ENCODE measurements at regions not wholly inside any gene's neighbourhood (a gene's known extent, or its start where the extent isn't known, plus 50 kb on each side); places are given as distances from the start of the nearest gene placed in this dataset.
"Not testable (repeated sequence)": the region's sequence is repeated elsewhere in the genome, so short reads cannot be mapped to it uniquely, and the experiment has no call there.

DNA sequence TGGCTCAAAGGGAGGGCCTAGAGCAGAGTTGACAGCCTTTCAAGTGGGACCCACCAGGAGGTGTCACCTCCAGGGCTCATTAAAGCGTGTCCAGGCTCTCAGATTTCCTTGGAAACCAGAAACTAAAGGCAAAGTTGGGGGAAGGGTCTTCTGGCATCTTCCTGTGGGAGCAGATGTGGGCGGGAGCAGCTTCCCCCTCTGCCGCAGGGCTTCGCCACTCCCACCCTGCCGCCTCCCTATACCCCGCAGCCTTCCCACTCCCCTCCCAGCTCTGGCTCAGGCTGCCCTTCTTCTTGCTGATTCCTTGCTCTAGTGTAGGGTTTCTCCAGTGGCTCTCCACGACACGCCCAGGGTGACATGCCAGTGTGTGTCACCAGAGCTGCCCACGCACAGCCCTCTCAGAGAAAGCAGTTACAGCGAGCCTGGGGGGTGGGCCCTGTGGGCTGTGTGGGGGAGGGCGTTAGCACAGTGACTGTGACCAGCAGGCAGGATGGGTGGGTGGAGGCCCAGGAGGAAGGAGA lies 91.6 kb upstream of the LRPAP1 start:
- not testable (repeated sequence) for TF ChIP-seq ZNF302 (CRISPR knock-in tag; IDR thresholded peaks at IDR 0.05); POLR2A (IDR thresholded peaks at IDR 0.05; ENCODE audit: low read length); MAZ (IDR thresholded peaks at IDR 0.05; ENCODE audit: borderline replicate concordance, low read depth, low read length); CBX2 (IDR thresholded peaks at IDR 0.05; ENCODE audit: borderline replicate concordance, low read depth); EP300 (IDR thresholded peaks at IDR 0.05); POLR2AphosphoS2 (conservative IDR thresholded peaks at IDR 0.05; ENCODE audit: low read length); ZSCAN20 (CRISPR knock-in tag; IDR thresholded peaks at IDR 0.05); HDAC2 (IDR thresholded peaks at IDR 0.05)
- TF ChIP-seq, protein P1, sequence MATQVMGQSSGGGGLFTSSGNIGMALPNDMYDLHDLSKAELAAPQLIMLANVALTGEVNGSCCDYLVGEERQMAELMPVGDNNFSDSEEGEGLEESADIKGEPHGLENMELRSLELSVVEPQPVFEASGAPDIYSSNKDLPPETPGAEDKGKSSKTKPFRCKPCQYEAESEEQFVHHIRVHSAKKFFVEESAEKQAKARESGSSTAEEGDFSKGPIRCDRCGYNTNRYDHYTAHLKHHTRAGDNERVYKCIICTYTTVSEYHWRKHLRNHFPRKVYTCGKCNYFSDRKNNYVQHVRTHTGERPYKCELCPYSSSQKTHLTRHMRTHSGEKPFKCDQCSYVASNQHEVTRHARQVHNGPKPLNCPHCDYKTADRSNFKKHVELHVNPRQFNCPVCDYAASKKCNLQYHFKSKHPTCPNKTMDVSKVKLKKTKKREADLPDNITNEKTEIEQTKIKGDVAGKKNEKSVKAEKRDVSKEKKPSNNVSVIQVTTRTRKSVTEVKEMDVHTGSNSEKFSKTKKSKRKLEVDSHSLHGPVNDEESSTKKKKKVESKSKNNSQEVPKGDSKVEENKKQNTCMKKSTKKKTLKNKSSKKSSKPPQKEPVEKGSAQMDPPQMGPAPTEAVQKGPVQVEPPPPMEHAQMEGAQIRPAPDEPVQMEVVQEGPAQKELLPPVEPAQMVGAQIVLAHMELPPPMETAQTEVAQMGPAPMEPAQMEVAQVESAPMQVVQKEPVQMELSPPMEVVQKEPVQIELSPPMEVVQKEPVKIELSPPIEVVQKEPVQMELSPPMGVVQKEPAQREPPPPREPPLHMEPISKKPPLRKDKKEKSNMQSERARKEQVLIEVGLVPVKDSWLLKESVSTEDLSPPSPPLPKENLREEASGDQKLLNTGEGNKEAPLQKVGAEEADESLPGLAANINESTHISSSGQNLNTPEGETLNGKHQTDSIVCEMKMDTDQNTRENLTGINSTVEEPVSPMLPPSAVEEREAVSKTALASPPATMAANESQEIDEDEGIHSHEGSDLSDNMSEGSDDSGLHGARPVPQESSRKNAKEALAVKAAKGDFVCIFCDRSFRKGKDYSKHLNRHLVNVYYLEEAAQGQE (IDR thresholded peaks at IDR 0.05), result not testable (repeated sequence)
- TF ChIP-seq, protein P2, sequence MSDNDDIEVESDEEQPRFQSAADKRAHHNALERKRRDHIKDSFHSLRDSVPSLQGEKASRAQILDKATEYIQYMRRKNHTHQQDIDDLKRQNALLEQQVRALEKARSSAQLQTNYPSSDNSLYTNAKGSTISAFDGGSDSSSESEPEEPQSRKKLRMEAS (IDR thresholded peaks at IDR 0.05), result not testable (repeated sequence)
- TF ChIP-seq, protein P3, sequence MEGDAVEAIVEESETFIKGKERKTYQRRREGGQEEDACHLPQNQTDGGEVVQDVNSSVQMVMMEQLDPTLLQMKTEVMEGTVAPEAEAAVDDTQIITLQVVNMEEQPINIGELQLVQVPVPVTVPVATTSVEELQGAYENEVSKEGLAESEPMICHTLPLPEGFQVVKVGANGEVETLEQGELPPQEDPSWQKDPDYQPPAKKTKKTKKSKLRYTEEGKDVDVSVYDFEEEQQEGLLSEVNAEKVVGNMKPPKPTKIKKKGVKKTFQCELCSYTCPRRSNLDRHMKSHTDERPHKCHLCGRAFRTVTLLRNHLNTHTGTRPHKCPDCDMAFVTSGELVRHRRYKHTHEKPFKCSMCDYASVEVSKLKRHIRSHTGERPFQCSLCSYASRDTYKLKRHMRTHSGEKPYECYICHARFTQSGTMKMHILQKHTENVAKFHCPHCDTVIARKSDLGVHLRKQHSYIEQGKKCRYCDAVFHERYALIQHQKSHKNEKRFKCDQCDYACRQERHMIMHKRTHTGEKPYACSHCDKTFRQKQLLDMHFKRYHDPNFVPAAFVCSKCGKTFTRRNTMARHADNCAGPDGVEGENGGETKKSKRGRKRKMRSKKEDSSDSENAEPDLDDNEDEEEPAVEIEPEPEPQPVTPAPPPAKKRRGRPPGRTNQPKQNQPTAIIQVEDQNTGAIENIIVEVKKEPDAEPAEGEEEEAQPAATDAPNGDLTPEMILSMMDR (IDR thresholded peaks at IDR 0.05), result not testable (repeated sequence)

Data from A549 (cell line).